ENCODE measurements at regions not wholly inside any gene's neighbourhood (a gene's known extent, or its start where the extent isn't known, plus 50 kb on each side); places are given as distances from the start of the nearest gene placed in this dataset.

GRCh38 chr9:107540164-107540561 is 50.6 kb upstream of the KLF4 start:
- Histone ChIP-seq H3K4me1 (peaks cover 0 to 7% (median 2%) of the 10 kb centered on the region in 4 donors), H3K4me3 (no peak overlapping the region), H3K9me3 (no peaks in the 10 kb centered on the region), H3K27me3 (no peaks in the 10 kb centered on the region), H3K27ac (no peak overlapping the region), H3K36me3 (no peaks in the 10 kb centered on the region)
- TF ChIP-seq CTCF (IDR thresholded peaks at IDR 0.05) (no peak), POLR2AphosphoS5 (IDR thresholded peaks at IDR 0.05) (no peak), EP300 (IDR thresholded peaks at IDR 0.05) (no peak)
- no peak for DNase-seq
- 46 to 63% (median 58%) methylated on average over 1 of the region's 1 CpG for WGBS, 5 donors
- intact Hi-C loops (cut with DNase I; ENCODE audit: low total_unique reads), result no loop called here

- H3K9me3 ChIP-seq, result no peaks in the 10 kb centered on the region
- no peak for TF ChIP-seq POLR2AphosphoS5 (IDR thresholded peaks at IDR 0.05)
- no peak for TF ChIP-seq POLR2A (IDR thresholded peaks at IDR 0.05)
- TF ChIP-seq CTCF (IDR thresholded peaks at IDR 0.05), result no peak
- TF ChIP-seq EP300 (IDR thresholded peaks at IDR 0.05), result no peak
Measured at GRCh38 chr9:107539427-107540163, 50.0 kb upstream of the KLF4 start.

More at GRCh38 chr9:107539427-107540163, 50.0 kb upstream of the KLF4 start:
- peak in 1 of 2 donors; percentile 43 for DNase-seq
- Histone ChIP-seq H3K4me1 (peaks cover 0 to 7% (median 0%) of the 10 kb centered on the region in 4 donors), H3K27me3 (no peaks in the 10 kb centered on the region), H3K4me3 (no peak overlapping the region), H3K36me3 (no peaks in the 10 kb centered on the region), H3K27ac (no peak overlapping the region)
- WGBS, 5 donors, result 74 to 84% (median 80%) methylated on average over 10 of the region's 10 CpGs
- intact Hi-C loops (cut with DNase I; ENCODE audit: low total_unique reads), result no loop called here

Small RNA genes in the stretch of these regions (small RNA-seq; reads per million reads assigned to genes)
- gene RN7SL659P, result 0 reads per million in 4 donors
- gene RNA5SP293, result 0 reads per million in 4 donors
- 0 reads per million in 4 donors for gene RNU6-1064P
- gene RNU6-996P, result 0 reads per million in 4 donors
